GM12878 (cell line): ENCODE measurements at regions not wholly inside any gene's neighbourhood (a gene's known extent, or its start where the extent isn't known, plus 50 kb on each side); places are given as distances from the start of the nearest gene placed in this dataset.

Source experiments
- ATAC-seq: fragments of 200-7000 bp; cut with Tn5 transposase; 3 replicates; pipeline ENCODE4 v1.9.1; 2020; ENCODE audit warnings: mild to moderate bottlenecking, moderate library complexity
- BruUV-seq: library from RNA; stranded (reverse); fragments of 400-500 nt; replicated peaks from 2 replicates; lab custom pipeline; 2021; lab: Mats Ljungman, UMichigan
- CTCF ChIA-PET: fragments of 300-600 bp; sonication (Branson Sonifier 250); formaldehyde crosslinking; extraction: SDS; loops from one replicate; lab custom pipeline; 2021; ENCODE audit warnings: inconsistent platforms; lab: Yijun Ruan, JAX
- POLR2A ChIA-PET: fragments of 350-600 bp; formaldehyde crosslinking; extraction: SDS; loops from one replicate; lab custom pipeline; 2021; ENCODE audit warnings: inconsistent platforms; lab: Charles Lee
- RAD21 ChIA-PET: fragments of 300-600 bp; sonication (Branson Sonifier 250); formaldehyde crosslinking; loops from one replicate; lab custom pipeline; 2023; ENCODE audit warnings: antibody characterized with exemption; ENCODE audit not compliant: unreplicated experiment; lab: Charles Lee
- SMC1A ChIA-PET: fragments of 300-600 bp; sonication (Branson Sonifier 250); formaldehyde crosslinking; loops from one replicate; lab custom pipeline; 2023; ENCODE audit not compliant: unreplicated experiment, uncharacterized antibody; lab: Charles Lee
- DNase-seq: peaks from one replicate; pipeline ENCODE4 v3.0.0-alpha.2; 2011; ENCODE audit warnings: low read depth, low spot score
- FAIRE-seq: peaks from 3 replicates; lab custom pipeline; 2011; peaks lifted over from hg19 to GRCh38; lab: Jason Lieb, UNC
- H2AFZ ChIP-seq: 2 replicates; pipeline ENCODE4 v1.6.0; 2011; ENCODE audit warnings: low read depth, low read length, control low read depth; ENCODE audit not compliant: control insufficient read depth
- H3K27ac ChIP-seq: 2 replicates; pipeline ENCODE4 v1.5.1; 2011; ENCODE audit warnings: control low read depth; ENCODE audit not compliant: control insufficient read depth, insufficient read depth
- H3K27me3 ChIP-seq, 2 experiments: replicated peaks in 1 of 2; 2 replicates each; pipeline versions ENCODE4 v1.6.0 to v1.6.1; 2011; ENCODE audit warnings: low read length in 1 of 2; ENCODE audit not compliant: control insufficient read depth in 2 of 2, insufficient read depth in 2 of 2
- H3K36me3 ChIP-seq, 2 experiments: 2 replicates each; pipeline ENCODE4 v1.5.1; 2011; ENCODE audit warnings: low read length in 1 of 2; ENCODE audit not compliant: control insufficient read depth in 2 of 2, insufficient read depth in 2 of 2
- H3K4me1 ChIP-seq: 2 replicates; pipeline ENCODE4 v1.6.1; 2011; ENCODE audit warnings: mild to moderate bottlenecking, low read length, moderate library complexity, mixed read lengths; ENCODE audit not compliant: control insufficient read depth, insufficient read depth
- H3K4me2 ChIP-seq: 2 replicates; pipeline ENCODE4 v1.6.0; 2011; ENCODE audit warnings: control low read depth; ENCODE audit not compliant: control insufficient read depth, insufficient read depth
- H3K4me3 ChIP-seq: fragments of 200-600 bp; sonication (generic); 2 replicates; pipeline ENCODE4 v1.5.1; 2016
- H3K79me2 ChIP-seq: 2 replicates; pipeline ENCODE4 v1.6.0; 2011; ENCODE audit warnings: low read length; ENCODE audit not compliant: control insufficient read depth, insufficient read depth
- H3K9ac ChIP-seq: 2 replicates; pipeline ENCODE4 v1.8.0; 2011; ENCODE audit warnings: low read length, control low read depth, mixed read lengths; ENCODE audit not compliant: control insufficient read depth, insufficient read depth
- H3K9me3 ChIP-seq: replicated peaks from 3 replicates; pipeline ENCODE4 v1.5.1; 2011; ENCODE audit warnings: mild to moderate bottlenecking, low read length; ENCODE audit not compliant: control insufficient read depth, insufficient read depth
- H4K20me1 ChIP-seq: 2 replicates; pipeline ENCODE4 v1.6.0; 2011; ENCODE audit not compliant: control insufficient read depth, insufficient read depth
- NR2C2 ChIP-seq: IDR thresholded peaks from 2 replicates; pipeline ENCODE4 v1.6.1; 2011; ENCODE audit warnings: borderline replicate concordance, low read depth; ENCODE audit not compliant: control insufficient read depth, insufficient read length
- WGBS: methylation state at CpG from one replicate; pipeline ENCODE4 v1.1.6; 2016; ENCODE audit warnings: low lambda C conversion rate; ENCODE audit not compliant: insufficient replicate concordance, insufficient coverage; ENCODE audit errors: missing lambda C conversion rate; 5-methylcytosine and 5-hydroxymethylcytosine counted together
- in situ Hi-C: fragments of 300-500 bp; cut with MboI; formaldehyde crosslinking; loops from 9 replicates; pipeline ENCODE4 v1.14.3; 2018; ENCODE audit warnings: mixed read lengths
- intact Hi-C: fragments of 100-400 bp; cut with micrococcal nuclease; formaldehyde crosslinking; loops from one replicate; pipeline ENCODE4 v1.14.2; 2022; ENCODE audit not compliant: unreplicated experiment
- TF ChIP-seq, protein P1 (sequence below): fragments of 450-650 bp; IDR thresholded peaks from 2 replicates; pipeline ENCODE4 v1.6.1; 2017; ENCODE audit warnings: antibody characterized with exemption, mild to moderate bottlenecking, moderate library complexity
- TF ChIP-seq, protein P2 (sequence below): IDR thresholded peaks from 2 replicates; pipeline ENCODE4 v1.6.1; 2012; ENCODE audit warnings: improper control_type of control experiment, low read depth, low read length; ENCODE audit not compliant: insufficient replicate concordance

DNA sequence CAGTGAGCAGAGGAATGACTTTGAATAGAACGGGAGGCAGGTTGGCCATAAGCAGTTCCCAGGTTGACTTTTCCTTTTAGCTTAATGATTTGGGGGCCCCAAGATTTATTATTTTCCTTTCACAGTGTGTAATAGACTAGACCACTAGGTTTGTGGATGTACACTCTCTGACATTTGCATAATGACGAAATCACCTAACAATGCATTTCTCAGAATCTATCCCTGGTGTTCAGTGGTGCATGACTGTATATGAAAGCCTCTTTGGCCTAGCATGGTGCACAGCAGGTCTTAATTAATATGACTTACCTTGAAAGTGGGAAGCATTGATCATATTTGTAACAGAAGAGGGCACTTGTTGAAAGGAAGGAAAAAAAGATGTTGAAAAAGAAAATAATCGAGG, 761.9 kb downstream of the TYW1 start (continued):
- TF ChIP-seq, protein P1, sequence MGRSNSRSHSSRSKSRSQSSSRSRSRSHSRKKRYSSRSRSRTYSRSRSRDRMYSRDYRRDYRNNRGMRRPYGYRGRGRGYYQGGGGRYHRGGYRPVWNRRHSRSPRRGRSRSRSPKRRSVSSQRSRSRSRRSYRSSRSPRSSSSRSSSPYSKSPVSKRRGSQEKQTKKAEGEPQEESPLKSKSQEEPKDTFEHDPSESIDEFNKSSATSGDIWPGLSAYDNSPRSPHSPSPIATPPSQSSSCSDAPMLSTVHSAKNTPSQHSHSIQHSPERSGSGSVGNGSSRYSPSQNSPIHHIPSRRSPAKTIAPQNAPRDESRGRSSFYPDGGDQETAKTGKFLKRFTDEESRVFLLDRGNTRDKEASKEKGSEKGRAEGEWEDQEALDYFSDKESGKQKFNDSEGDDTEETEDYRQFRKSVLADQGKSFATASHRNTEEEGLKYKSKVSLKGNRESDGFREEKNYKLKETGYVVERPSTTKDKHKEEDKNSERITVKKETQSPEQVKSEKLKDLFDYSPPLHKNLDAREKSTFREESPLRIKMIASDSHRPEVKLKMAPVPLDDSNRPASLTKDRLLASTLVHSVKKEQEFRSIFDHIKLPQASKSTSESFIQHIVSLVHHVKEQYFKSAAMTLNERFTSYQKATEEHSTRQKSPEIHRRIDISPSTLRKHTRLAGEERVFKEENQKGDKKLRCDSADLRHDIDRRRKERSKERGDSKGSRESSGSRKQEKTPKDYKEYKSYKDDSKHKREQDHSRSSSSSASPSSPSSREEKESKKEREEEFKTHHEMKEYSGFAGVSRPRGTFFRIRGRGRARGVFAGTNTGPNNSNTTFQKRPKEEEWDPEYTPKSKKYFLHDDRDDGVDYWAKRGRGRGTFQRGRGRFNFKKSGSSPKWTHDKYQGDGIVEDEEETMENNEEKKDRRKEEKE: no peak
- no peak for TF ChIP-seq NR2C2

DNA sequence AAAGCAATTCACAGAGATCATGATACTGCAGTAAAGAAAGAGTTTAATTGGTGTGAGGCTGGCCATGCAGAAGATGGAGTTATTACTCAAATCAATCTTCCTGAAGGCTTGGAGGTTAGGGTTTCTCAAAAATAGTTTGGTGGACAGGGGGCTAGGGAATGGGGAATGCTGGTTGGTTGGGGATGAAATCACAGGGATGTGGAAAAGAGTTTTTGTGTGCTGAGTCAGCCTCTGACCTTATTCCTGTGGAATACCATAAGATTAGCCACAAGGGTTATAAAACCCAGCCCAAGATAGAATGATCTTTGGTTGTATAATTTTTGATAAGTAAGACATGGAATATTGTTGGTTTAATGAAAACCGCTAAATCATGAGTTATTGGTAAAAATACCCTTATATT, 764.3 kb downstream of the TYW1 start:
- no peak overlapping the region for H3K9ac ChIP-seq
- H4K20me1 ChIP-seq: no peaks in the 10 kb centered on the region
- no peaks in the 10 kb centered on the region for H3K4me1 ChIP-seq
- intact Hi-C loops: no loop called here
- H3K4me3 ChIP-seq: no peak overlapping the region
- no peak for ATAC-seq
- TF ChIP-seq, protein P2, sequence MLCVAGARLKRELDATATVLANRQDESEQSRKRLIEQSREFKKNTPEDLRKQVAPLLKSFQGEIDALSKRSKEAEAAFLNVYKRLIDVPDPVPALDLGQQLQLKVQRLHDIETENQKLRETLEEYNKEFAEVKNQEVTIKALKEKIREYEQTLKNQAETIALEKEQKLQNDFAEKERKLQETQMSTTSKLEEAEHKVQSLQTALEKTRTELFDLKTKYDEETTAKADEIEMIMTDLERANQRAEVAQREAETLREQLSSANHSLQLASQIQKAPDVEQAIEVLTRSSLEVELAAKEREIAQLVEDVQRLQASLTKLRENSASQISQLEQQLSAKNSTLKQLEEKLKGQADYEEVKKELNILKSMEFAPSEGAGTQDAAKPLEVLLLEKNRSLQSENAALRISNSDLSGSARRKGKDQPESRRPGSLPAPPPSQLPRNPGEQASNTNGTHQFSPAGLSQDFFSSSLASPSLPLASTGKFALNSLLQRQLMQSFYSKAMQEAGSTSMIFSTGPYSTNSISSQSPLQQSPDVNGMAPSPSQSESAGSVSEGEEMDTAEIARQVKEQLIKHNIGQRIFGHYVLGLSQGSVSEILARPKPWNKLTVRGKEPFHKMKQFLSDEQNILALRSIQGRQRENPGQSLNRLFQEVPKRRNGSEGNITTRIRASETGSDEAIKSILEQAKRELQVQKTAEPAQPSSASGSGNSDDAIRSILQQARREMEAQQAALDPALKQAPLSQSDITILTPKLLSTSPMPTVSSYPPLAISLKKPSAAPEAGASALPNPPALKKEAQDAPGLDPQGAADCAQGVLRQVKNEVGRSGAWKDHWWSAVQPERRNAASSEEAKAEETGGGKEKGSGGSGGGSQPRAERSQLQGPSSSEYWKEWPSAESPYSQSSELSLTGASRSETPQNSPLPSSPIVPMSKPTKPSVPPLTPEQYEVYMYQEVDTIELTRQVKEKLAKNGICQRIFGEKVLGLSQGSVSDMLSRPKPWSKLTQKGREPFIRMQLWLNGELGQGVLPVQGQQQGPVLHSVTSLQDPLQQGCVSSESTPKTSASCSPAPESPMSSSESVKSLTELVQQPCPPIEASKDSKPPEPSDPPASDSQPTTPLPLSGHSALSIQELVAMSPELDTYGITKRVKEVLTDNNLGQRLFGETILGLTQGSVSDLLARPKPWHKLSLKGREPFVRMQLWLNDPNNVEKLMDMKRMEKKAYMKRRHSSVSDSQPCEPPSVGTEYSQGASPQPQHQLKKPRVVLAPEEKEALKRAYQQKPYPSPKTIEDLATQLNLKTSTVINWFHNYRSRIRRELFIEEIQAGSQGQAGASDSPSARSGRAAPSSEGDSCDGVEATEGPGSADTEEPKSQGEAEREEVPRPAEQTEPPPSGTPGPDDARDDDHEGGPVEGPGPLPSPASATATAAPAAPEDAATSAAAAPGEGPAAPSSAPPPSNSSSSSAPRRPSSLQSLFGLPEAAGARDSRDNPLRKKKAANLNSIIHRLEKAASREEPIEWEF: no peak
- TF ChIP-seq, all 136 proteins: peak for 0
- DNase-seq (no peak), FAIRE-seq (no peak)
- in situ Hi-C loops: no loop called here
- no peaks in the 10 kb centered on the region for H3K27me3 ChIP-seq
- H3K36me3 ChIP-seq: no peaks in the 10 kb centered on the region
- BruUV-seq: no TSS peak
- no peak overlapping the region for H3K27ac ChIP-seq
- no peak overlapping the region for H3K4me2 ChIP-seq
- POLR2A ChIA-PET: no interaction called here
- SMC1A ChIA-PET: no interaction called here
- no peaks in the 10 kb centered on the region for H3K9me3 ChIP-seq
- WGBS: 0% methylated on average over 1 of the region's 1 CpG
- RAD21 ChIA-PET: no interaction called here
- no peaks in the 10 kb centered on the region for H3K79me2 ChIP-seq
- H2AFZ ChIP-seq: no peak overlapping the region
- CTCF ChIA-PET: no interaction called here
